DMS 273 (cell line): ENCODE measurements at regions not wholly inside any gene's neighbourhood (a gene's known extent, or its start where the extent isn't known, plus 50 kb on each side); places are given as distances from the start of the nearest gene placed in this dataset.
"Not testable (repeated sequence)": the region's sequence is repeated elsewhere in the genome, so short reads cannot be mapped to it uniquely, and the experiment has no call there.

ENCODE experiments used
- DNase-seq: peaks from one replicate; lab custom pipeline; 2025; ENCODE audit not compliant: unreplicated experiment; lab: John Stamatoyannopoulos, UW

GRCh38 chr5:92003806-92004205 is 620.7 kb upstream of the ARRDC3 start:
- DNase-seq: no peak

GRCh38 chr5:92002721-92003274 is 619.7 kb upstream of the ARRDC3 start:
- no peak for DNase-seq

GRCh38 chr5:91998774-91999173 is 615.7 kb upstream of the ARRDC3 start:
- DNase-seq: no peak

GRCh38 chr5:91983869-91984268 is 600.8 kb upstream of the ARRDC3 start:
- DNase-seq: no peak

GRCh38 chr5:91978221-91978882 is 595.2 kb upstream of the ARRDC3 start:
- no peak for DNase-seq

- peak; percentile 3 for DNase-seq
Observed at GRCh38 chr5:91977579-91977978, 594.5 kb upstream of the ARRDC3 start.

- DNase-seq: peak; percentile 61
Observed at GRCh38 chr5:91976451-91976850, 593.3 kb upstream of the ARRDC3 start.

GRCh38 chr5:91963166-91963565 is 580.0 kb upstream of the ARRDC3 start:
- DNase-seq: no peak

- no peak for DNase-seq
Observed at GRCh38 chr5:91957666-91958065, 574.5 kb upstream of the ARRDC3 start.

- DNase-seq: peak; percentile 29
Observed at GRCh38 chr5:91956738-91957137, 573.6 kb upstream of the ARRDC3 start.

GRCh38 chr5:91955610-91956009 is 572.5 kb upstream of the ARRDC3 start:
- DNase-seq: peak; percentile 75

- DNase-seq: no peak
Observed at GRCh38 chr5:91954136-91954535, 571.0 kb upstream of the ARRDC3 start.

GRCh38 chr5:91950328-91950727 is 567.2 kb upstream of the ARRDC3 start:
- no peak for DNase-seq

- no peak for DNase-seq
Observed at GRCh38 chr5:91946870-91947269, 563.8 kb upstream of the ARRDC3 start.

GRCh38 chr5:91941588-91941987 is 558.5 kb upstream of the ARRDC3 start:
- no peak for DNase-seq

- DNase-seq: no peak
Observed at GRCh38 chr5:91938441-91938840, 555.3 kb upstream of the ARRDC3 start.

GRCh38 chr5:91937121-91937520 is 554.0 kb upstream of the ARRDC3 start:
- DNase-seq: no peak

- DNase-seq: peak; percentile 24
Observed at GRCh38 chr5:91929522-91929817, 546.4 kb upstream of the ARRDC3 start.

- DNase-seq: peak; percentile 48
Observed at GRCh38 chr5:91928754-91929521, 545.8 kb upstream of the ARRDC3 start.

GRCh38 chr5:91927439-91927838 is 544.3 kb upstream of the ARRDC3 start:
- no peak for DNase-seq

GRCh38 chr5:91925249-91925648 is 542.1 kb upstream of the ARRDC3 start:
- DNase-seq: no peak

GRCh38 chr5:91917037-91917814 is 534.1 kb upstream of the ARRDC3 start:
- not testable (repeated sequence) for DNase-seq
